ENCODE measurements at regions not wholly inside any gene's neighbourhood (a gene's known extent, or its start where the extent isn't known, plus 50 kb on each side); places are given as distances from the start of the nearest gene placed in this dataset.
"Not testable (repeated sequence)": the region's sequence is repeated elsewhere in the genome, so short reads cannot be mapped to it uniquely, and the experiment has no call there.

DNA sequence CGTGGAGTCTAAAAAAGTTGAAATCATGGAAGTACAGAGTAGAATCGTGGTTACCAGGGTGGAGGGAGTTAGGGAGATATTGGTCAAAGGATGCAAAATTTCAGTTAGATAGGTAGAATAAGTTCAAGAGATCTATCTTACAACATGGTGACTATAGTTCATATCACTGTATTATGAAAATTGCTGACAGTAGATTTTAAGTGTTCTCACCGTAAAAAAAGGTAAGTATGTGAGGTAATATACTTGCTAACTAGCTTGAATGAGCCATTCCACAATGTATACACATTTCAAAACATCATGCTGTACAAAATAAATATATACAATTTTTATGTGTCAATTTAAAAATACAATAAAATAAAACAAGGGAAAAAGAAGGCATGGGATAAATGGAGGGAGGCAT is 392.1 kb downstream of the CAAP1 start:
- no peak overlapping the region for H3K27ac ChIP-seq (ENCODE audit: low read depth, low read length, poor library complexity, severe bottlenecking)
- CTCF ChIA-PET (ENCODE audit: unreplicated experiment), result no interaction called here
- no peaks in the 10 kb centered on the region for H3K4me1 ChIP-seq (ENCODE audit: insufficient read depth, low read length, poor library complexity, severe bottlenecking)
- H3K9me2 ChIP-seq (ENCODE audit: insufficient read depth, low read length), result no peaks in the 10 kb centered on the region
- BruUV-seq (replicated peaks), result no TSS peak
- no peaks in the 10 kb centered on the region for H3K79me2 ChIP-seq (ENCODE audit: insufficient read depth, low read depth, low read length)
- no peak for DNase-seq (ENCODE audit: low spot score)
- no peak overlapping the region for H2AFZ ChIP-seq (ENCODE audit: low read length)
- H3K9me3 ChIP-seq (ENCODE audit: low read length), result 0 out of 2 replicates have a peak, but pooled peaks cover 6% of the 10 kb centered on the region
- no peak for TF ChIP-seq EZH2phosphoT487 (IDR thresholded peaks at IDR 0.05; ENCODE audit: borderline replicate concordance, low read depth, low read length)
- TF ChIP-seq, protein P1, sequence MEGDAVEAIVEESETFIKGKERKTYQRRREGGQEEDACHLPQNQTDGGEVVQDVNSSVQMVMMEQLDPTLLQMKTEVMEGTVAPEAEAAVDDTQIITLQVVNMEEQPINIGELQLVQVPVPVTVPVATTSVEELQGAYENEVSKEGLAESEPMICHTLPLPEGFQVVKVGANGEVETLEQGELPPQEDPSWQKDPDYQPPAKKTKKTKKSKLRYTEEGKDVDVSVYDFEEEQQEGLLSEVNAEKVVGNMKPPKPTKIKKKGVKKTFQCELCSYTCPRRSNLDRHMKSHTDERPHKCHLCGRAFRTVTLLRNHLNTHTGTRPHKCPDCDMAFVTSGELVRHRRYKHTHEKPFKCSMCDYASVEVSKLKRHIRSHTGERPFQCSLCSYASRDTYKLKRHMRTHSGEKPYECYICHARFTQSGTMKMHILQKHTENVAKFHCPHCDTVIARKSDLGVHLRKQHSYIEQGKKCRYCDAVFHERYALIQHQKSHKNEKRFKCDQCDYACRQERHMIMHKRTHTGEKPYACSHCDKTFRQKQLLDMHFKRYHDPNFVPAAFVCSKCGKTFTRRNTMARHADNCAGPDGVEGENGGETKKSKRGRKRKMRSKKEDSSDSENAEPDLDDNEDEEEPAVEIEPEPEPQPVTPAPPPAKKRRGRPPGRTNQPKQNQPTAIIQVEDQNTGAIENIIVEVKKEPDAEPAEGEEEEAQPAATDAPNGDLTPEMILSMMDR (conservative IDR thresholded peaks at IDR 0.05; ENCODE audit: low read length), result no peak
- POLR2A ChIA-PET, result no interaction called here
- H4K20me1 ChIP-seq (ENCODE audit: insufficient read depth, low read length), result no peaks in the 10 kb centered on the region
- H3K36me3 ChIP-seq (ENCODE audit: insufficient read depth, low read length), result no peaks in the 10 kb centered on the region
- H3K4me3 ChIP-seq (ENCODE audit: low read depth, low read length, poor library complexity, severe bottlenecking), result no peak overlapping the region
- intact Hi-C loops (cut with micrococcal nuclease; ENCODE audit: unreplicated experiment), result no loop called here
- no peak overlapping the region for H3K4me2 ChIP-seq (ENCODE audit: low read length)

DNA sequence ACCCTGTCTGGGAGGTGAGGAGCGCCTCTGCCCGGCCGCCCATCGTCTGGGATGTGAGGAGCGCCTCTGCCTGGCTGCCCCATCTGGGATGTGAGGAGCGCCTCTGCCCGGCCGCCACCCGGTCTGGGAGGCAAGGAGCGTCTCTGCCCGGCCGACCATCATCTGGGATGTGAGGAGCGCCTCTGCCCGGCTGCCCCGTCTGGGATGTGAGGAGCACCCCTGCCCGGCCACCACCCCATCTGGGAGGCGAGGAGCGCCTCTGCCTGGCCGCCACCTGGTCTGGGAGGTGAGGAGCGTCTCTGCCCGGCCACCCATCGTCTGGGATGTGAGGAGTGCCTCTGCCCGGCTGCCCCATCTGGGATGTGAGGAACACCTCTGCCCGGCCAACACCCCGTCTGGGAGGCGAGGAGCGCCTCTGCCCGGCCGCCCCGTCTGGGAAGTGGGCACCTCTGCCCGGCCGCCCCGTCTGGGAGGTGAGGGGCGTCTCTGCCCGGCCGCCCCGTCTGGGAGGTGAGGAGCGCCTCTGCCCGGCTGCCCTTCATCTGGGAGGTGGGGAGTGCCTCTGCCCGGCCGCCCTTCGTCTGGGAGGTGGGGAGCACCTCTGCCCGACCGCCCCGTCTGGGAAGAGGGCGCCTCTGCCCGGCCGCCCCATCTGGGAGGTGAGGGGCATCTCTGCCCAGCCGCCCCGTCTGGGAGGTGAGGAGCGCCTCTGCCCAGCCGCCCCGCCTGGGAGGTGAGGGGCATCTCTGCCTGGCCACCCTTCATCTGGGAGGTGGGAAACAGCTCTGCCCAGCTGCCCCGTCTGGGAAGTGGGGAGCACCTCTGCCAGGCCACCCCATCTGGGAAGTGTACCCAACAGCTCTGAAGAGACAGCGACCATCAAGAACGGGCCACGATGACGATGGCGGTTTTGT is 399.7 kb downstream of the CAAP1 start:
- H3K27ac ChIP-seq (ENCODE audit: low read depth, low read length, poor library complexity, severe bottlenecking); intact Hi-C loops (cut with micrococcal nuclease; ENCODE audit: unreplicated experiment); DNase-seq (ENCODE audit: low spot score); H3K9me2 ChIP-seq (ENCODE audit: insufficient read depth, low read length); H3K4me1 ChIP-seq (ENCODE audit: insufficient read depth, low read length, poor library complexity, severe bottlenecking); H3K4me3 ChIP-seq (ENCODE audit: low read depth, low read length, poor library complexity, severe bottlenecking); H3K36me3 ChIP-seq (ENCODE audit: insufficient read depth, low read length); BruUV-seq (replicated peaks); H3K4me2 ChIP-seq (ENCODE audit: low read length); H3K9me3 ChIP-seq (ENCODE audit: low read length); H2AFZ ChIP-seq (ENCODE audit: low read length); POLR2A ChIA-PET; H3K79me2 ChIP-seq (ENCODE audit: insufficient read depth, low read depth, low read length); H4K20me1 ChIP-seq (ENCODE audit: insufficient read depth, low read length); CTCF ChIA-PET (ENCODE audit: unreplicated experiment): not testable (repeated sequence)

DNA sequence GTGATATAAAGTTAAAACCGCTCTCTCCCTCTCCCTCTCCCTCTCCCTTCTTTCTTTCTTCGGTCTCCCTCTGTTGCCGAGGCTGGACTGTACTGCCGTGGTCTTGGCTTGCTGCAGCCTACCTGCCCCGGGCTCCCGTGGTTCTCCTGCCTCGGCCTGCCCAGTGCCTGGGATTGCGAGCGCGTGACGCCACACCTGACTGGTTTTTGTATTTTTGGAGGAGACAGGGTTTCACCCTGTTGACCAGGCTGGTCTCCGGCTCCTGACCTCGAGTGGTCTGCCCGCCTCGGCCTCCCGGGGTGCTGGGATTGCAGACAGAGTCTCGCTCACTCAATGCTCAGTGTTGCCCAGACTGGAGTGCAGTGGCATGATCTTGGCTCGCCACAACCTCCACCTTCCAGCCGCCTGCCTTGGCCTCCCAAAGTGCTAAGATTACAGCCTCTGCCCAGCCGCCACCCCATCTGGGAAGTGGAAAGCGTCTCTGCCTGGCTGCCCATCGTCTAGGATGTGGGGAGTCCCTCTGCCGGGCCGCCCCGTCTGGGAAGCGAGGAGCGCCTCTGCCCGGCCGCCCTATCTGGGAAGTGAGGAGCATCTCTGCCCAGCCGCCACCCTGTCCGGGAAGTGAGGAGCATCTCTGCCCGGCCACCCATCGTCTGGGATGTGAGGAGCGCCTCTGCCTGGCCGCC is 400.5 kb downstream of the CAAP1 start:
- H3K4me3 ChIP-seq (ENCODE audit: low read depth, low read length, poor library complexity, severe bottlenecking); H2AFZ ChIP-seq (ENCODE audit: low read length); intact Hi-C loops (cut with micrococcal nuclease; ENCODE audit: unreplicated experiment); DNase-seq (ENCODE audit: low spot score); CTCF ChIA-PET (ENCODE audit: unreplicated experiment); H3K4me1 ChIP-seq (ENCODE audit: insufficient read depth, low read length, poor library complexity, severe bottlenecking); H3K4me2 ChIP-seq (ENCODE audit: low read length); H3K79me2 ChIP-seq (ENCODE audit: insufficient read depth, low read depth, low read length); H3K27ac ChIP-seq (ENCODE audit: low read depth, low read length, poor library complexity, severe bottlenecking); H3K9me2 ChIP-seq (ENCODE audit: insufficient read depth, low read length); H3K9me3 ChIP-seq (ENCODE audit: low read length); POLR2A ChIA-PET; H4K20me1 ChIP-seq (ENCODE audit: insufficient read depth, low read length); BruUV-seq (replicated peaks); H3K36me3 ChIP-seq (ENCODE audit: insufficient read depth, low read length): not testable (repeated sequence)

Measured in OCI-LY7 (cell line).